GM12891 (cell line): ENCODE measurements at regions not wholly inside any gene's neighbourhood (a gene's known extent, or its start where the extent isn't known, plus 50 kb on each side); places are given as distances from the start of the nearest gene placed in this dataset.
"Not testable (repeated sequence)": the region's sequence is repeated elsewhere in the genome, so short reads cannot be mapped to it uniquely, and the experiment has no call there.

ENCODE experiments used
- PAX5 ChIP-seq: IDR thresholded peaks from 2 replicates; pipeline ENCODE4 v1.6.1; 2011; ENCODE audit warnings: low read length, moderate library complexity, mild to moderate bottlenecking; ENCODE audit not compliant: insufficient read depth, severe bottlenecking
- POLR2A ChIP-seq: IDR thresholded peaks from 2 replicates; pipeline ENCODE4 v1.6.1; 2011; ENCODE audit warnings: low read depth, low read length, control low read depth
- POLR2AphosphoS5 ChIP-seq: IDR thresholded peaks from 2 replicates; pipeline ENCODE4 v1.6.1; 2011; ENCODE audit warnings: low read depth, low read length, control low read depth
- POU2F2 ChIP-seq: IDR thresholded peaks from 2 replicates; pipeline ENCODE4 v1.6.1; 2011; ENCODE audit warnings: low read depth, mild to moderate bottlenecking, control low read depth, low read length, moderate library complexity
- SPI1 ChIP-seq: IDR thresholded peaks from 2 replicates; pipeline ENCODE4 v1.6.1; 2011; ENCODE audit warnings: low read depth, low read length, control low read depth
- TAF1 ChIP-seq: IDR thresholded peaks from 2 replicates; pipeline ENCODE4 v1.6.1; 2011; ENCODE audit warnings: low read depth, low read length, control low read depth

GRCh38 chrX:128383846-128384245 is 331.6 kb upstream of the ACTRT1 start:
- TF ChIP-seq POLR2A, PAX5, TAF1, POLR2AphosphoS5, SPI1, POU2F2: not testable (repeated sequence)
